HCEC 1CT (cell line): ENCODE measurements at regions not wholly inside any gene's neighbourhood (a gene's known extent, or its start where the extent isn't known, plus 50 kb on each side); places are given as distances from the start of the nearest gene placed in this dataset.
"Not testable (repeated sequence)": the region's sequence is repeated elsewhere in the genome, so short reads cannot be mapped to it uniquely, and the experiment has no call there.

Source experiments
- DNase-seq: peaks from one replicate; pipeline ENCODE4 v3.0.0-alpha.2; 2017

GRCh38 chr12:86647800-86648199 lies 391.6 kb upstream of the MGAT4C start:
- no peak for DNase-seq

- peak; percentile 14 for DNase-seq
Measured at GRCh38 chr12:86634456-86635410, 378.5 kb upstream of the MGAT4C start.

GRCh38 chr12:86627001-86627400 lies 370.8 kb upstream of the MGAT4C start:
- no peak for DNase-seq

DNA sequence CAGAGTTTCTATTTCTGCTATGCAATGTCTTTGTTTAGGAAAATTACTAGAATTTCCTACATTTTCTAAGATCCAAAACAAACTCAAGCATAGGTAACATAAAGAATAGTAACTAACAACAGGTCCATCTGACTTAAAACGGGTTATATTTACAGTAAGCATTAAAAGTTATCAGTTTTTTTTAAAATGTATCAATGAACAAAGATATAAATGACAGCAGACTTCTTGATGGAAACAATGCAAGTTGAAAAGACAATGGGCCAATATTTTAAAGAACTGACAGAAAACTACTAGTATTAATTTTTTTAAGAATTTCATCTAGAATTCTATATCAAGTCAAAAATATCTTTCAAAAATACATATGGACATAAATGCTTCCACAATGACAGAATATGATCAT lies 367.1 kb upstream of the MGAT4C start:
- DNase-seq: no peak

DNA sequence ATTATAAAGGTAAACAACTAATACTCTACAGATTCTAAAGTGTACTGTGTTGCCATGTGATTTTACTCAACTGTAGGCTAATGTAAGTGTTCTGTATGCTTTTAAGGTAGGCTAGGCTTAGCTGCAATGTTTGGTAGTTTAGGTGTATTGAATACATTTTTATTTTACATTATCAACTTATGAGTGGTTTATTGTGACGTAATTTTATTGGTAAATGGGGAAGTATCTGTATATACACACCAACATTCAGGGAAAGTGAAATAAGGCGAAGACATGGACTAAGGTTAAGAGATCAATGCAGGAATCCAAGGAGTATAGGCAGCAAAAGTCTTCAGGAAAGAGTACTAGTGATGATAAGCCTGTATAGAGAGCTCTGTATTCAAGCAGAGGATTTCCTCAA lies 365.8 kb upstream of the MGAT4C start:
- no peak for DNase-seq

DNA sequence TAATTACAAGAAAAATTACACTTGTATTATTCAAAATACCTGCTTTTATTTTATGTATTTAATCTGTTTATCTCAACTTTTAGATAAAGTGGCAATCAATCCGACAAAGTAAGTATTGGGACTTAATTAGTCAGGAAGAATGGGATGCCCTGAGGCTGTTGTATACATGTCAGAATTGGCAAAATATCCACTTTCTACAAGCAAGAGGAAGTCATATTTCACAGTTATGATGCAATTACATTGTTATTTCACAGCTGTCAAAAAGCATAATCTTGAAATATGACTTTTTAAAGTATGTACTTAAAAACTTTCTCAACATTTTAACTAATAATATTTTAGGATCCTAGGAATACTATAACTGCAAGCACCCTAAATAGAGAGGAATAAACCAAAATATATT lies 357.1 kb upstream of the MGAT4C start:
- DNase-seq: peak; percentile 69

DNA sequence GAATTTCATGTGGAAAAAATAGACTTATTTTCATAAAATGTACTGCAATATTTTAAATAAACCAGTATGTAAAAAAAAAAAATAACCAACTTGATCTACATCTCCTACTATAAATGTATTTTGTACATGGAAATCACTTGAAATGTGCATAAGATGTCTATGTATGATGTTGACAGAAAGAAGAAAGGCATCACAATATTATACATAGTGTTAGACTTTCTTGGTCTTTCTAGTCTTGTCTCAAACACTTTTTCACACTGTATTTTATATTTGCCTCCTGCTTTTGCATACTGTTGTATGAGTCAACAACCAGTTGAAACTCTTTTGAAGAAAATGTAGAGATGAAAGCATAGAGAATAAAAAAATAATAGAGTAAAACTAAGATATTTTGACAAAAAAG lies 352.4 kb upstream of the MGAT4C start:
- no peak for DNase-seq

DNA sequence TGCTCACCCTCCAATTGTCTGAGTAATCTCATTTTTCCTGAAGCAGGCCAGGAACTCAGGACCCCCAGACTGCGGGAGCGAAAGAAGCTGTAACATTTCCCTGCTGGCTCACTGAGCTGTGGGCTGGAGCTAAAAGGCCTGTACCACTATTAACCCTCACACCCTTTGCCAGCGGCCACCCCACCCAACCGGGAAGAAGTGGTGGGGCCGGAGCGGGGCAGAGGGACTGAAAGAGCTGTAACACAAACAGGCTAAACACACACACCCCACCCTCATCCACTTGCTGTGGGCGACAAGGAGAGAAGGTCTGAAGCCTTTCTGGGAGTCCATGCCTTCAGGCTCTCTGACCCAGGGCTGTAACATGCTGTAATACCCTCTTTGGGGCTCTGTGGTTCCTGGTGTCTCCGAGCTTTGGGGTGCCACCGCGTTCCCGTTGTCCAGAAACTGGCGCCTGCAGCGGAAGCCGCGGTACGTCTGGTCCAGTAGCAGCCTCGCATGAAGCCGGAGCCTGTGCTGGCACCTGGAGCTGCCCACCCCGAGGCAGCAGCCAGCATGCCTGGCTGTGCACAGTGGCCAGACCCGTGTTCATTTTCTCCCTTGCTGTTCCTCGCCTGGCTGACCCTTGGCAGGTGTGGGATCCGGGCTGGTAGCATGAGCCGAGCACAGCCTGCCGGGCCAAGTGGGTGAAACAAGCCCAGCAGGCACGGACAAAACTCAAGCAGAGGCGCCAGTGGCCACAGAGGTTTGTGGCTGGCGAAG lies 345.5 kb upstream of the MGAT4C start:
- DNase-seq: no peak

DNA sequence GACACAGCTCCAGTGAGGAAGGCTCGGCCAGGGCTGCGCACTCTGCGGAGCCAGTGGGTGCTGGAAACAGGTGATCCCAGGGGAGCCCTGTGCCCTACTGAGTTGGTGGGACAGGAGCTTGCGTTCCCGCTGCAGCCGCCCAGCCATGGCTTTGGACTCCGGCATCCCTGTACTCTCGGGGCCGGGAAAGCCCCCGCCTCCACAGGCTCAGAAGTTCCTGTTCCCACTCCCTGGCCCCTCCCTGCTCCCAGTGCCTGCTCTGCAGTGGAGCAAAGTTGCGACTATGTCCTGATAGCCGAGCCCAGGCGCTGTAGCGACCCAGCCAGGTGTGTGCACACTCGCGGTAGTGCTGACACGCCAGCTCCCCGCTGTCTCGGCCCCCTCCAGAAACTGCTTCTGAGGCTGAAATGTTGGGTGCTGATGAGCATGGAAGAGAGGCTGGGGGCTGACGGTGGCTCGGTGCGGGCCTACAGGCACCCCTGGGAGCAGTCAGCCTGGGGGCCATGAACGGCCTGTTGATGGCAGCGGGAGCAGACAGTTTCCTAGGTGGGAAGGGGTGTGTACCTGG lies 344.6 kb upstream of the MGAT4C start:
- no peak for DNase-seq

DNA sequence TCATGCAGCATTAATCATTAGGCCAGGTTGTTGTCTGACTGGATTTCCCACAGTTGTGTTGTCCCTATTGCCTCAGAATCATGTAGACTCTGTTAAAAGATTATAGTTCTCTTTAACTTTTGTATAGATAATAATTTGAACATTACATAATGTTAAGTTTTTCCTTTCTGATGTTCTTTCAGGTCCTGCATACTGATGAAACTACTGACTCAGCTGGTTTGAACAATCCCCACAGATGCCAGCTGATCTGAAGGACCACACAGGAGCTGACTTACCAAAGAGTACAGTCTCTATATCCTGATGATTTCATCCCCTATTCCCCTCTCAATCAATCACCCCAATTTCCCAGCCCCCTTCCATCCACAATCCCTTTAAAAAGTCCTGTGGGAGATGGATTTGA lies 341.2 kb upstream of the MGAT4C start:
- DNase-seq: no peak

- no peak for DNase-seq
Measured at GRCh38 chr12:86590296-86590695, 334.1 kb upstream of the MGAT4C start.

- DNase-seq: no peak
Measured at GRCh38 chr12:86574143-86574542, 318.0 kb upstream of the MGAT4C start.

- no peak for DNase-seq
Measured at GRCh38 chr12:86572455-86572854, 316.3 kb upstream of the MGAT4C start.

GRCh38 chr12:86565038-86565437 lies 308.8 kb upstream of the MGAT4C start:
- no peak for DNase-seq

GRCh38 chr12:86555491-86555890 lies 299.3 kb upstream of the MGAT4C start:
- not testable (repeated sequence) for DNase-seq

DNA sequence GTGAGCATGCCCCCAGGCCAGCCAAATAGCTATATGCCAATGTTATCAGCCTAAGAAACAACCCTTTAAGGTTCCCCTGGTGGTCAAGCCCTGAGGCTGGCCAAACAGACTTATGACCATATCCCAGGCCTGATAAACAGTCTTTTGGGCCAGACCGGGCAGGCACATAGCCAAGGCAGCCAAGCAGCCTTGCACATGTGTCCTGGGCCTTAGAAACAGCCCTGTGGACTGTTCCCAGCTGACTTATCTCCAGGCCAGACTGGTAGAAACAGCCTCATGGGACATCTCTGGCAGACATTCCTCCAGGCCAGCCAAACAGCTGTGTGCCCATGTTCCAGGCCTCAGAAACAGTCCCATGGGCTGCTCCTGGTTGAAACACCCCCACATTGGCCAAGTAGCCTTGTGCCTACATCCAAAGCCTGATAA lies 295.0 kb upstream of the MGAT4C start:
- no peak for DNase-seq

DNA sequence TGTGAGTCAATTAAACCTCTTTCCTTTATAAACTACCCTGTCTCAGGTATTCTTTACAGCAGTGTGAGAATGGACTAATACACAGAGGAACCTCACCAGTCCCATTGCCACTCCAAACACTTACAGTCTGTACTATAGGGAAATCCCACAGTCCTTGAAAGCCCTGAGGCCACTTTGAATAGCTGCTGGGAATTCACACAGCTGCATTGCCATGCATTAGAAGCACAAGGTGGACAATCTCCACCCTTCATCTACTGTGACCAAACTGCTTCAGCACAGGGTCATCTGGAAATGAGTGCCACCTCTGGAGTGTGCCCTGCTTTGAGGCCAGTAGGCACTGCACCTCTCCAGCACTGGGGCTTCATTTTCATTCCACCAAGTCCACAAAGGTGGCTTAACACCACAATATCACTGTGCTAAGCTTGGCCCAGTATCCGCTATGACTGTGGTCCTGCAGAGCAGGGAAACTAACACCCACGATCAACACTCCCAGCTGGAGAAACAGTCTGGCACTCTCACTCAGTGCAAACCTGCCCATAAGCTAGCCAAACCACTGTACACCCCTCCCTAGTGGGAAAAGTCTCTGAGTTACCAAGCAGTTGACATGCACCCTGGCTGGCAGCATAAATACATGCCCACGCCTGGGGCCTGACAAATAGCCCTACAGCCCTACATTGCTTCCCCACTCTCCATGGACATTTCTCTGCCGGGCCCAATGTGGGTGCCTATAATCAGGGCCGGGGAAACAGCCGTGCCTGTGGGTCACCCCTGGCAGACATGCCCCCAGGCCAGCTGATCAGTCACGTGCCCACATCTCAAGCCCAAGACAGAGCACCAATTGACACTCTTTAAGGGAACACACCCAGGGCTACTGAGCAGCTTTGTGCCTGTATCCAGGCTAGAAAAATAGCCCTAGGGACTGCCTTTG lies 294.3 kb upstream of the MGAT4C start:
- DNase-seq: no peak

GRCh38 chr12:86543716-86544115 lies 287.5 kb upstream of the MGAT4C start:
- DNase-seq: no peak

DNA sequence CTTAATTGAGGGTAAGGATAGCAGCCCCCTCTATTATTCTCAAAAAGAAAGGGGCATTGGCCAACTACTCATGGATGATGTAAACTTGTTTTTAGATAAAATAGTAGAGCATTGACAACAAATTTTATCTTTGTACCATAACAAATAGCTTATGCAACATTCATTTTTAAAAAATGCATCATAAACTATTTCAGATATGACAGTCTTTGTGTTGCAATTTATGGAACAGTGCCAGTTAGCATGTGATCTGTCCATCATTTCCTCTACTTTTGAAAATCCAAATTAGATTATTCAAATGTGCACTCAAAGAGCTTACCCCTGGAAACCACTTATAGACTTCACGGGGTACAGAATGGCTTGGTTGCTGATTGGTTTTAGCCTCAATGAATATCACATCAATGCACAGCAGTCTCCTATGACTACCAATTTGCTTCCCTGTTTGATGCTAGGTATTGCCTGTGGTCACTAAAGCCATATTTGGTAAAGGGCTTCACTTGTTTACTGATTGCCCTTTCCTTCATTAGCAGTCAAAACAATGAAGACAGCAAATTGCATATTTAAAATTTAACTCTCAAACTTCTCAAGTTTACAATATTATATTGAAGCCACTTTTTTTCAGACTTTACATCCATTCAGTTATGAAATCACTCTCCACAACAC lies 274.9 kb upstream of the MGAT4C start:
- peak; percentile 57 for DNase-seq

- DNase-seq: no peak
Measured at GRCh38 chr12:86526060-86526595, 269.9 kb upstream of the MGAT4C start.

GRCh38 chr12:86523844-86524243 lies 267.7 kb upstream of the MGAT4C start:
- DNase-seq: no peak

GRCh38 chr12:86521870-86522269 lies 265.7 kb upstream of the MGAT4C start:
- DNase-seq: no peak
